Kidney capillary endothelial cell (primary cell): ENCODE measurements at regions not wholly inside any gene's neighbourhood (a gene's known extent, or its start where the extent isn't known, plus 50 kb on each side); places are given as distances from the start of the nearest gene placed in this dataset.

ENCODE experiments used
- DNase-seq: peaks from one replicate; pipeline ENCODE4 v3.0.0-alpha.2; 2018; ENCODE audit warnings: low spot score

DNA sequence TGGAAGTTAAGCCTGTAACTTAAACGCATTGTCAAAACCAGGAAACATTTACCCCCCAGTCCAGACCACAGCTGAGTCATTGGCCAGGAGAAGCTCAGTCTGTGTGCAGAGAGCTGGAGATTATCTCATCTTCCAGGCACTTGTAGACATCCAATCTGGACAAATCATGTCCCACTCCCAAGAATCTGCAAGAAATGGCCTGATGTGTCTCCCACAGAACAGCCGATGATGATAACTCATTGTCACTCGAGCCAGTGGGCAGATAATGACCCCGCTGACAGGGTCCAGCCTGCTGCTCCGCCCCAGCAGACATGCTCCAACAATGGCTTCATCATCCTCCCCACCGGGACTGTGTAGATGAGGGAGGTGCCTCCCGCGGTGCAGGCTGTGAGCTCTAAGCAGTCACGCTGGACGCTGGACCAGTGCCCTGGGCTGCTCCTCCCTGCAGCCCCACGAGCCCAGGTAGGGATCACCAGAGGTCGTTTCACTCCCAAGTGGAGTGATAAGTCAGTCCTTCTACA is 322.5 kb downstream of the C16orf95 start:
- peak; percentile 60 for DNase-seq

DNA sequence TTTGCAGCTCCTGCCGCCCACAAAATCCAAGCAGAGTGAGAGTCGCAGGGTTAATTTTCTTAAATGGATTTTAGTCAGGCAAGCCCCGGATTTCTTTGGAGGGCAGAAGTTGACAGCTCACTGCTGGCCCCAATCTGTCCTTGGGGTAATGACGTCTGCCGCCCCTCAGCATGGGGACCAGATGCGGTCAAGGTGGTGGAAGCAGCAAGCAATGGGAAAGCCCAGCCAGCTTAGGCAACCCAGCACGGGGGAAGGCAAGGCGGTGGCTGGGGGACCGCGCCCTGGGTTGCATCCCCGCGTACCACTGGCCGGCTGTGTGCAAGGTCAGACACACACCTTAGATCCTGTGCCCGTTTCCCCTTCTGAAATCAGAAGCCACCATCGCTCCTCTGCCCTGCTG is 321.7 kb downstream of the C16orf95 start:
- DNase-seq, result no peak

DNA sequence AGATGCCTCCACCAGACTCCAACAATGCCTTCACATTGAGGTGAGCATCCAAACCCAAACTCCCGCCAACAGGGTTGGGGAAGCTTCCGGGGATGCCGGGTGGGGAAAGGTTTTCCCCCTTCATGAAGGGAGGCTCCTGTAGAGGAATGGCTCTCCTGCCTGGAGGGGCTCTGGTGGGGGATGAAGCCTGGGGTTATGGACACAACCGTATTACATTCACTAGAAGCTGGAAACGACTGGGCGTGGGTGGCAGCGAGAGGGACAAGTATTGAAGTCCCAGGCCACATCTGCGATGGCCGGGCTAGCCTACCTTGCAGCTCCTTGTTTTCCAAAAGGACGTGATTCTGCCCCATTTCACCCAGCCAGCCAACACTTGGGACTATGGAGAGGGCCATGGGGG is 321.1 kb downstream of the C16orf95 start:
- DNase-seq, result no peak

DNA sequence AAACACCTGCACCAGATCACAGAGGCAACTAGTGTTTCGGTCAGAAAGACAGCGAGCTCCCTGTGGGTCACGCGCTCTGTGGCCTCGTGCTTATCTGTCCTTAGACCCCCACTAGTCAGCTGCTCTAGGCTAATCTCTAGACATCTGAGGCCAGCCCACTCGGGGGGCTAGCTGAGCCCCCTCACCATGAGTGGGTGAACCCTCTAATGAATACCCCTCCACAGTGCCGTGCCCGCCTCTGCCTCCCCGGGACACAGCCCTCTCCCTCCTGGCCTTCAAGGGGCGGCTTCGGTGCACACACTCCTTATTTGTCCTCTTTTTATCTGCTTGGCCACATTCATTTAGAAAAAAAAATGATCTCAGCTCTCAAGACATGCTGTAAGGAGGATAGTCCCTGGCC is 320.1 kb downstream of the C16orf95 start:
- no peak for DNase-seq

DNA sequence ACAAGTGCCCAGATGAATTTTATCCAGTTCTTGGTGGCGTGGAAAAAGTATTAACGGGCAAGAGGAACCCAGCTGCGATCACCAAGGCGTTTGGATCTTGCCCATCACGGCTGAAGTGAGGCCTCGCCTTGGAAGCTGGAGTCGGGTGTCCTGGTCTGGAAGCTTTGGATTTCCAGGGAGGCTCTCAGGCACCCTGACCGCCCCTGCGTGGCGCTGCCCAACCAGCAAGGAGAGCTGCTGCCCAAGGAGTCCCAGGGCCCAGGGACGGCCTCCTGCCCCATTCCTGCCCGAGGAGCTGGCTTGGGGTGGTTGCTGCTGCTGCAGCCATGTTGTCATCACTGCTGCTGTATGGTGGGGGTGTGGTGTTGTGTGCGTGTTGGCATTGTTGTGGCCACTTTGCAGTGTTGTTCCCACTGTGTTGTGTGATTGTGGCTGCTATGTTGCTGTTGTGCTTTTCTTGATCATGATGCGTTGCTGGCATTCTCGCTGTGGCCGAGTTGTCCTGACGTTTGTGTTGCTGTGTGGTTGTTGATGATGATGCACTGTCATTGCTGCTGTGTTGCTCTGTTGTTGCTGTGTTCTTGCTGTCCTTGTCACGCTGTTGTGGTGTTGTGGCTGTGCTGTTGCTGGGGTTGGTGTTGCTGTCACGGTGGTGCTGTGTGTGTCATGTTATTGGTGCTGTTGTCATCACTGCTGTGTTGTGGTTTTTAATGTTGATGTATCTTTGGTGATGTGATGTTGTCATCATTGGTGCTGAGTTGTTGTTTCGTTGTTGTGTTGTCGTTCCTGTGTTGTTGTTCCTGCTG is 318.8 kb downstream of the C16orf95 start:
- no peak for DNase-seq

DNA sequence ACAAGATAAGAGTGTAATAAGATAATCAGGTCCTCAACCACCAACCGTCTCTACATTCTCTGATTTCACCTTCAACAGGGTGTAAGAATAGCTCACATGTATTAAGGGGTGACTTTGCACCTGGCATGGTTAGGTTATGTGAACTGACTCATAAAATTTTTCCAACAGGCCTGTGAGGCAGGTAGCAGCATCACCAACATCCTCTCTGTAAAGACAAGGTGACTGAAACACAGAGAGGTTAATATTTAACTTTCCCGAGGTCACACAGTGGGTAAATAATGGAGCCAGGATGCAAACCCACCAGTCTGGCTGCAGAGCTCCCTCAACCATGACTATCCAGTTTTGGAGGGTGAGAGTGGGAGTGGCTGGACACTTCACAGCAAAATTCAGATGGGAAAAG is 317.2 kb downstream of the C16orf95 start:
- no peak for DNase-seq

DNA sequence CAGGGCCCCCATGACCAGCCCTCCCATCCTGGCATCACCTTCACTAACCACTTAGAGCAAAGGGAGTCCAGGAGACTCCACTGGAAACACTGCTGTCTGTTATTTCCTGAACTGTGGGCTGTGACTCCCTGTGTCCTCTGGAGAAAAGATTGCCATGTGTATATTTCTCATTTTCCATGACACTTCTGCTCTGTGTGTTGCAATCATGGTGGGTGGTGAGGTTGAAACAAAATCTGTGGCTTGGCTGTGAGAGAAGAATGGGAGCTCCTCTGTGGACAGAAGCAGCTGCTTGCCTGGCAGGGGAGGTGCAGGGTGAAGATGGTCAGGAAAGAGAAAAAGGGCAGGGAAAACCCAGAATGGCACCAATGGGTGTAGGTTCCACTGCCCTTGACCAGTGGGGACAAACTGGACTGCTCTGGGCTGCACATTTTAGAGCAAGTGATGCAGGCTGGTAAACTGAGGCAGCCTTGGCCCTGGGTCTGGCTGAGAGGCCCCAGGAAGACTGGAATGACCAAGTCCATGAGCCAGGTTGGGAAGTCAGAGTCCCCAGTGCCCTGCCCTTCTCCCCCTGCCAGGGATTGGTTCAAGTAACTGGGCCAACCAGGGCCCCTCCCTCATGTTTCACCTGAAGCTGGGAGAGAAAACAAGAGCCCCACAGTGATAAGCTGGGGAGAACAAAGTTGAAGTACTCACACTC is 314.3 kb downstream of the C16orf95 start:
- no peak for DNase-seq

DNA sequence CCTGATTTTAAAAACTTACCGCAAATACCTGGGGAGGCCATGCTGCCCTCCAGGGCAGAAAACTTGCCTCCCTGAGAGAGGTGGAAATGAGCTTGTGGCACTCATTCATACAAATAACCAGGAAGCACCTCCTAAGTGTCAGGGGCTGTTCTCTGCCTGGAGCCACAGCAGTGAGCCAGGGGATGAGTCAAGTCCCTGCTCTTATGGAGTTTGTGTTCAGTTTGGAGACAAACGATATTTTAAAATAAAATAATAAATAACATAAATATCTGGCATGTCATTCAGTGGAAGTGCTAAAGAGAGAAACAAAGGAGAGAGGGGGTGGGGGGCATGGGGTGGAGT is 313.8 kb downstream of the C16orf95 start:
- no peak for DNase-seq

DNA sequence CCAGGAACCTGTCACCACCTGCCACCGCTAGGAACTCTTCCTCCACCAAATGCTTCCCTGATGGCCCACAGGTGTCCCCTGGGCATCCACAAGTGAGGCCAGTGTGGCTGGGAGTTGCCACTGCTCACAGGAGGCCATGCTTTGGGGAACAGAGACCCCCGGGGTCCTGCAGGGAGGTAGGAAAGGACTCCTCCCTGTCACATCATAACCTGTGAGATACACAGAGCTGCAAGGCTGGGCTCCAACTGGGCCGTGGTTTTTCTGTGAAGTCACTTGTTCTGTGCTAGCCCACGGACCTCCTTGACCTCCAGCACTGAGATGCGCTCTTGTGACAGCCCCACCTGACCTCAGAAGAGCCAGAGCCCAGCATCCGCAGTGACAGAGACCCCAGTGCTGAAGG is 311.2 kb downstream of the C16orf95 start:
- DNase-seq, result no peak

DNA sequence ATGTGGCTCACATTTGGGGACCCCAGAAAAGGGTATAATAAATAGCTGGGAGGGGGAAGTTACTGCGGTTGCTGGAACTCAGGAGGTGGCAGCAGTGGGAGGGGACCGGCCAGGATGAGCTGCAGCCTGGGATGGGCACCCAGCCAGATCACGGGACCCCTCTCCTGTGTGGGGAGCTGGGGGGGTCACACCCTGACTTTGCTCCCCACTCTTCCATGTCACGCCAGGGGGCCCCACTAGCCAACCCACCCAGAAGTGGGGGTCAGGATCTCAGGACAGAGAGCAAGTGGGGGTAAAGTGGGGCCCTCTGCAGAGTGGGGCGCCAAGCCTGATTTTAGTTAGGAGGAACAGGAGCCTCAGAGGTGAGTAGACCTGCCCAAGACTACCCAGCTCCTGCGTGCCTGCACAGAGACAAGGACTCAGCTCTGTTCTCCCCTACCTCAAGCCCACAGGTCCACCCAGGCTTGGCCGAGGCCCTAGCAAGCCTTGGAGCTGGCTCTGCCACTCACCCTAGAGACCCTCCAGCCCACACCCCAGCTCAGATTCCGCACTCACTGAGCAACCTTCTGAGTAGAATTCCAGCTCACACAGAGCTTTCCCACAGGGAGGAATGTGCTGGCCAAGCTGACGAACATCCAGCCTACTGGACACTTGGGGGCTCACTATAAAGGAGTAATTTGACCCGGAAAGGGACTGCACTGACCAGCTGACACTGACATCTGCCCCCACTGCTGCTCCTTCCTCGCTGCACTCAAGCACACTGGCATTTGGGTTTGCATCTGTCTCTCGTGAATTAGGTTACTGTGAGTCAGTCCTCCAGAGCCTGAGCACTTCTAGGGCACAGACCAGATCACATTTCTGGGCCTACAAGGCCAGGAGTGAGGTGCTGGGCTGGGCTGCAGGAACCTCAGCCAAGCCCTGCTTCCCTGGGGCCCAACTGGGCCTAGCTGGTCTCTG is 310.1 kb downstream of the C16orf95 start:
- no peak for DNase-seq

DNA sequence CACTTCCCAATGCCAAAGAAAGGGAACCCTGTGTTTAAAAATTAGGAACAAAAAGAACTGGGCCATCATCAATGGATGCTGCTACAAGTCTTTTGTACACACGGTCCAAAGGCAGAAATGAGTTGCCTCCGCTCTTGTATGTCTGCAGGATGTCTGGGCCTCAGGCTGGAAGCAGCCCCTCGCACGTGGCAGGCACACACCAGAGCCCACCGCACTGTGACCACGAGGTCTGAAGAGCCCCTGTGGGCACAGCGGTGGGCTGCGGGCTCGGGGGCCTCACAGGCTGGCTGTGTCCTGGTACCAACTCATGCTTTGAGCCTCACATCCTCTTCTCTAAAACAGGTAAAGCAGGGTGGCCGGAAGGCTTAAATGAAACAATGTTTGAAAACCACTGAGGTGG is 309.3 kb downstream of the C16orf95 start:
- DNase-seq, result no peak

DNA sequence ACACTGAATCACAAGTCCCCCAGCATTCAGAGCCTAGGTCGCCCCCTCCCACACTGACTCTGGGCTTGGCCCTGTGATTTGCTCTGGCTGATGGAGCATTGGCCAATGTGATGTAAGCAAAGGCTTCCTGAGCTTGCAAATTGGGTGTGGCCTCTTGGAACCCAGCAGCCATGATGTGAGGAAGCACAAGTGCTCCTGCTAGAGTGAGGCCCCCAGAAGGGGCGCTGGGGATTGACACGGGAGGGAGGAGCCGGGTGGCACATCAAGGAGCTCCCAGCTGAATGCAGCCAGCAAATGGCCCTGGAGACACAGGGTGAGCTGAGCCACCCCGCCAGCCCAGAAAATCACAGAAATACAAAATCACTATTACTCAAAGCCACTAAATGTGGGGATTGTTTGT is 308.5 kb downstream of the C16orf95 start:
- DNase-seq, result no peak

DNA sequence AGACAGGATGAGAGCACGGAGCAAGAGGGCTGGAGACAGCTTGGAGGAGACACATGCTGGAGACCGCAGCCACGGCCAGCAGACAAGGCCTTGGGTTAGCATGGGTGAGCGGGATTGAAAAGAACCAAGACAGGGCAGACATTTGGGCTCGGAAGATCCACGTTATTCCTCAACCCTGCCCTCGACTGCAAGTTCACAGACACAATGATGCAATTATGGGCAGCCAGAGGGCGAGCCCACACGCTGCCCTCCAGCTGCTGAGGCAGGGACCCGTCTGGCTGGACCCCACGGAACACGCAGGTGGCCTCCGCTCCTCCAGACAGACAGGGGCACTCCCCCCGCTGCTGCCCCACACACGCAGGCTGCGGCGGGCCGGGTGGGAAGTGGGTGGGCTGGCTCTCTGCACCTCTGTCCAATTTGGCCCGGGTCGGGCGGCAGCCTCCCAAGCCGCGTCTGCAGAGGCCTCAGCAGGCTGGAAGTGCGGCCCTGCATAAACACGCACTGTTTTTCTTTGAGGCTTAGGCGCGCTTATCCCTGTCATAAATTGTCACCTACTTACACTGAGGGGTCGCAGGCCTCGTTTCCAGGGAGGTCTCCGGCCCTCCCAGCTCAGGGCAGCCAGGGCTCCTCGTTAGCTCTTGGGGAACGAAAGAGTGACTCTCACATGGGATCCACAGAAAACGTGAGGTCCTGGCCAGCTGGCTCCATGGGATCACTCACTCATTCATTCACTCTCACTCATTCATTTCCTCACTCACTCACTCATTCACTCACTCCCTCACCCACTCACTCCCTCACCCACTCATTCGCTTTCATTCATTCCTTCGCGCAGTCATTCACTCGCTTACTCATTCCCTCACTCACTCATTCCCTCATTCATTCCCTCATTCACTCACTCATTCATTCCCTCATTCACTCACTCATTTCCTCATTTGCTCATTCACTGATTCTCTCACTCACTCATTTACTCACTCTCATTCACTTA is 303.9 kb downstream of the C16orf95 start:
- no peak for DNase-seq

DNA sequence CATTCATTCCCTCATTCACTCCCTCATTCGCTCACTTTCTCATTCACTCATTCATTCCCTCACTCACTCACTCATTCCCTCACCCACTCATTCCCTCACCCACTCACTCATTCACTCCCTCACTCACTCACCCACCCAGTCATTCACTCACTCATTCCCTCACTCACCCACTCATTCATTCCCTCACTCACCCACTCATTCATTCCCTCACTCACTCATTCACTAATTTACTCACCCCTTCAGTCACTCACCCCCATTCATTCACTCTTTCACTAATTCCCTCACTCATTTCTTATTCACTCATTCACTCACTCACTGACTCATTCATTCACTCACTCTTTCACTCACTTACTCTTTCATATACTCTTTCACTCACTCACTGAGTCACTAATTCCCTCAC is 303.1 kb downstream of the C16orf95 start:
- DNase-seq, result no peak

DNA sequence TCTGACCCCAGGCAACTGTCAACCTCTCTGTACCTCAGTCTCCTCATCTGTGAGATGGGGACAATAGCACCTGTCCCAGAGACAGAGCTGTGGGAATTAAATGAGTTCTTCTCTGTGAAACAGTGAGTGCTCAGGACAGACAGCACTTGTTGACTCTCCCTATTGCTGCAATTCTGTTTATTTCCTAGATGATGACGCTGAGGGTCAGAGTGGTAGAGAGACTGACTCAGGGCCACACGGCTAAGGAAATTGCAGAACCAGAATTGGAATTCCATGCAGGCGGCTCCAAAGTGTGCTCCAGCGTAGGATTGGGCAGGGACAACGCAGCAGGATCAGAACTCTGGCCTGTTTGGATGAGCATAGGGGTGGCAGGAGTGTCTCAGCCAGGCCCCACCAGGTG is 302.2 kb downstream of the C16orf95 start:
- DNase-seq, result no peak

DNA sequence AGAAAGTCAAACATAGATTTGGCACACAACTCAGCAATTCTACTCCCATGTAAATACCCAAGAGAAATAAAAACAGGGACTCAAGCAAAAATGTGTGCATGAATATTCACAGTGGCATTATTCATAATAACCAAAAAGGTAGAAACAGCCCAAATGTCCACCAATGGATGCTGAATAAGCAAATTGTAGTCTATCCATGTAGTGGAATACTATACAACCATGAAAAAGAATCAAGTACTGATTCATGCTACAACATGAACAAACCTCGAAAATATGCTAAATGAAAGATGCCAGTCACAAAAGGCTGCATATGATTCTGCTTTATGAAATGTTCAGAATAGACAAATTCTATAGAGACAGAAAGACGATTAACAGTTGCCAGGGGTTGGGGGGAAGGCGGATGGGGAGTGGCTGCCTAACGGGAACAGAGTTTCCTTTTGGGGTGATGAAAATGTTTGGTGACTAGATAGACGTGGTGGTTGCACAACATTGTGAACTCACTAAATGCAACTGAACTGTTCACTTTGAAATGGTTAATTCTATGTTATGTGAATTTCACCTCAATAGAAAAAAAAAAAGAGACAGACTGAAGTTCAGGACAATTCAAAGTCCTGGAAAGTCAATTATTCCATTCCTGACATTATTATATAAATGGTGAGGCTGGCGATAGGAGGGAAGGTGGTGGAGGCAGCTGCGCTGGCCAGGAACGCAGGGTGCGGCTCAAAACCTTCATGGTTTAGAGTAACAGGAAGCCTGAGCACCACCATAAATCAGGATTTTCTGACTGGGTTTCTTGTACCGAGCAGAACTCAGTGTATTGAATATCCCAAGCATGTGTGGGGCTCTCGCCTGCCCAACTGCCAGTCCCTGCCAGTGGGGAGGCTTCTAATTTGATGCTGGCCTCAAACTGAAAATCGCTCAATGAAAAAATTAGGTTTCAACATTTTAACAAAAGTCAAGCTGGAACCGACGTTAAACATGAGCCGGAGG is 300.9 kb downstream of the C16orf95 start:
- no peak for DNase-seq

DNA sequence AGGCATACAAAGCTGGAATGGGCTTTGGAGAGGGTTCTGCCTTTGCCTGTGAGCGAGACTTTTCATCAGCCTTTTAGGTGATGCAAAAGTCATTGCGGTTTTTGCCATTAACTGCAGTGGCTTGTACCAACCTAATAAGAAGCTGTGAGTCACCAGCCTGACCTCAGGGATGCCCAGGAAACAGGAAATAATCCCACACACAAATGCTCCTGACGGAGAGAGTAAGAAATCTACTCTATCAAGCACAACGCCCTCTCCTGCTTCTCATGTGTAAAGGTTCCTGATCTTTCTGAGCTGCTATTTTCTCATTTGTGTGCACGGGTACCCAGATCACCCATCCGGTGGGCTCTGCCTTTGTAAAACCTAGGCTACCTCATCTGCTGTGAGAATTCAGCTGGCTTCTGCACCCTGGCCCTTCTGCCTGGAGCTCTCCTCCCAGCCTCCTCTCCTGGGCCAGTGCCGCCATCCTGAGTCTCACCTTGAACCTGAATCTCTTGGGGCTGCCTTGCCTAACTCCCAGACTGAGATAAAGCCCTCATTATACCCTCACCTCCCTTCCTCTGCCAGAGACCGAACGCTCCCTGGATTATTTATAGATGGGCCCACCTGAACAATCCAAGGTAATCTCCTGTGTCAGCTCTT is 299.7 kb downstream of the C16orf95 start:
- peak; percentile 88 for DNase-seq

DNA sequence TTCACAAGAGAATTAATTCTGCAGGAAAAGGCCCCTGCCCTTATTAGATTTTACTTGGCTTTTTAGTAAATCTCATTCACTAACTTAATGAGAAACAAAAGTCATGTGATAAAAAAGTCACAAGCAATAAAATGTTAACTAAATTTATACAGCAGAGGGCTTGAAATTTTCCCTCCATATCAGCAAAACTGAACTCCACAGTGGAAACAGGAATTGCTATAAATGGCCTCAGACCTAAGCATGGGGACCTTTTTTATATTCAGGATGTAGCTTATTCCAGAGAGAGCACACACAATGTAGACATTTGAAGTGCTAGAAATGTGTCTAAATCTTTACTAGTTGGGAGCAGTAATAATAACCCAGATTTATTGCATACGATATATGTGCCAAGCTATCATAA is 291.5 kb downstream of the C16orf95 start:
- DNase-seq, result no peak

DNA sequence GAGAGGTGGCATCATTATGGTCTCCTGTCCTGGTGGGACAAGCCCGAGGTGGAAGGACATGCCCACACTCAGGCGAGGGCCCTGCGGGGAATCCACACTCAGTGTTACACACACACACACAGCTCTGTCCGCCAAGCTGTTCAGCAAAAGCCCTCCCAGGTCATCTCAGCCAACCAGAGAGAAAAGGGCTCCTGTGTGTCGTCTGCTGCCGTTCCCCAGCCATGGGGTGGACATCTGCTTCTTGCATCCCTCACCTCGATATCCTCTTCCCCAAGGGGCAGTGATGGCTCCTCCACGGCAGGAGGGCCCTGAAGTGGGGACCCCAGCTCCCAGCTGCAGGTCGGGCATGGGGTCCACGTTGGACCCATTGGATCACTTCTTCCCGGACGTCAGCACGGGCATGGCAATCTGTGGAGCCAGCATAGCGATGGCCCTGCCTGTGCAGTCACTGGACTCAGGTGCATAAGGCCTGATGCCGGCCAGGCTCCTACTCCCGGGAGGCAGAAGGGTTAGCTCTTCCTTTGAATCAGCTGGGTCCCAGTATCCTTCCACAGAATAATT is 290.1 kb downstream of the C16orf95 start:
- no peak for DNase-seq
